Neural progenitor cell (in vitro differentiated cells): ENCODE measurements at regions not wholly inside any gene's neighbourhood (a gene's known extent, or its start where the extent isn't known, plus 50 kb on each side); places are given as distances from the start of the nearest gene placed in this dataset.

ENCODE experiments used
- DNase-seq: peaks from one replicate; pipeline ENCODE4 v3.0.0-alpha.2; 2016; ENCODE audit warnings: low spot score
- H2AFZ ChIP-seq: fragments of 200-600 bp; sonication (generic); replicated peaks from 2 replicates; pipeline ENCODE4 v1.6.1; 2016; ENCODE audit warnings: antibody characterized with exemption
- H3F3A ChIP-seq: fragments of 200-600 bp; sonication (generic); 2 replicates; pipeline ENCODE4 v1.6.1; 2016; ENCODE audit warnings: antibody characterized with exemption, low read depth
- H3K27ac ChIP-seq: fragments of 200-600 bp; sonication (generic); 2 replicates; pipeline ENCODE4 v1.5.1; 2016; ENCODE audit warnings: mild to moderate bottlenecking
- H3K27me3 ChIP-seq: fragments of 200-600 bp; sonication (generic); 2 replicates; pipeline ENCODE4 v1.6.1; 2016; ENCODE audit warnings: mild to moderate bottlenecking, moderate library complexity
- H3K36me3 ChIP-seq: fragments of 200-600 bp; sonication (generic); 2 replicates; pipeline ENCODE4 v1.5.1; 2016
- H3K4me1 ChIP-seq: fragments of 200-600 bp; sonication (generic); 2 replicates; pipeline ENCODE4 v1.6.1; 2016; ENCODE audit warnings: mixed run types
- H3K4me2 ChIP-seq: fragments of 200-600 bp; sonication (generic); 2 replicates; pipeline ENCODE4 v1.6.1; 2016
- H3K4me3 ChIP-seq: fragments of 200-600 bp; sonication (generic); 2 replicates; pipeline ENCODE4 v1.5.1; 2016
- H3K79me2 ChIP-seq: fragments of 200-600 bp; sonication (generic); 2 replicates; pipeline ENCODE4 v1.6.1; 2016; ENCODE audit warnings: low read depth
- H3K9ac ChIP-seq: fragments of 200-600 bp; sonication (generic); 2 replicates; pipeline ENCODE4 v1.6.1; 2016
- H3K9me3 ChIP-seq: fragments of 200-600 bp; sonication (generic); 2 replicates; pipeline ENCODE4 v1.5.1; 2016; ENCODE audit warnings: low read depth
- H4K20me1 ChIP-seq: fragments of 200-600 bp; sonication (generic); 2 replicates; pipeline ENCODE4 v1.6.1; 2016; ENCODE audit warnings: low read depth
- H3K27ac Mint-ChIP-seq: 3 replicates; pipeline ENCODE4 v1.8.0; 2021; ENCODE audit warnings: mixed read lengths
- H3K27me3 Mint-ChIP-seq: 2 replicates; pipeline ENCODE4 v1.8.0; 2022; ENCODE audit warnings: low read depth, mild to moderate bottlenecking, inconsistent platforms, moderate library complexity, mixed read lengths; ENCODE audit not compliant: insufficient read depth
- H3K36me3 Mint-ChIP-seq: 3 replicates; pipeline ENCODE4 v1.8.0; 2021; ENCODE audit warnings: mixed read lengths
- H3K4me1 Mint-ChIP-seq: 3 replicates; pipeline ENCODE4 v1.8.0; 2021; ENCODE audit warnings: mixed read lengths
- H3K4me3 Mint-ChIP-seq: 3 replicates; pipeline ENCODE4 v1.8.0; 2021; ENCODE audit warnings: mild to moderate bottlenecking, moderate library complexity, mixed read lengths
- H3K9me3 Mint-ChIP-seq: 3 replicates; pipeline ENCODE4 v1.8.0; 2020; ENCODE audit warnings: mixed read lengths
- EZH2 ChIP-seq: fragments of 200-600 bp; sonication (generic); IDR thresholded peaks from 2 replicates; pipeline ENCODE4 v1.6.1; 2017; ENCODE audit warnings: antibody characterized with exemption, mild to moderate bottlenecking, moderate library complexity
- EZH2phosphoT487 ChIP-seq: fragments of 200-600 bp; sonication (generic); IDR thresholded peaks from 2 replicates; pipeline ENCODE4 v1.6.1; 2017; ENCODE audit warnings: antibody characterized with exemption
- TF ChIP-seq, protein P1 (sequence below): fragments of 200-600 bp; sonication (generic); IDR thresholded peaks from 2 replicates; pipeline ENCODE4 v1.5.1; 2017; ENCODE audit warnings: antibody characterized with exemption, mild to moderate bottlenecking

DNA sequence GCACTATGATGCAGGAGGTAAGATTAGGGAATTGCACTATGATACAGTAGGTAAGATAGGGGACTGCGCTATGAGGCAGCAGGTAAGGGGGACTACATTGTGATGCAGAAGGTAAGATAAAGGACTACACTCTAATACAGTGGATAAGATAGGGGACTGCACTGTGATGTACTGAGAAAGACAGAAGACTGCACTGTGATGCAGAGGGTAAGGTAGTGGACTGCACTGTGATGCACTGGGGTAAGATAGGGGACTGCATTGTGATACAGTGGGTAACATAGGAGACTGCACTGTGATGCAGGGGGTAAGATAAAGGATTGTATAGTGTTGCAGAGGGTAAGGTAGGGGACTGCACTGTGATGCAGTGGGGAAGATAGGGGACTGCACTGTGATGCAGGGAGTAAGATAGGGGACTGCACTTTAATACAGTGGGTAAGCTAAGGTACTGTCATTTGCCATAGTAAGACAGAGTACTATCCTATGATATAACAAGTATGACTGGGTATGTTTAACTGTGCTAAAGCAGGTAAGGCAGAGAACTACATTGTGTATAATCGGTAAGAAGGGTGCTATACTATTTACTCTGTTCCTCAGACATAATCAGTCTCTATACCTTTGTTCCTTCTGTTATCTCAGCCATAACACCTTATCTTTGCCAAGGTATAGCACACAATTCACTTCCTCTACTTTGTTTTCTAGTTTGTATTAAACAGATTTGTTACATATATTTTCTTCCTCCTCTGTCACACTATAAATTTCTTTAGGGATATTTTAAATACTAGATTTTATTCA is 208.5 kb downstream of the BARHL2 start:
- Mint-ChIP-seq H3K9me3 (peaks cover 5% of the 10 kb centered on the region), H3K27me3 (no peaks in the 10 kb centered on the region), H3K27ac (peak overlapping the region; percentile 7), H3K36me3 (no peaks in the 10 kb centered on the region), H3K4me3 (no peak overlapping the region), H3K4me1 (peaks cover 30% of the 10 kb centered on the region)
- TF ChIP-seq EZH2phosphoT487 (no peak), EZH2 (no peak)
- TF ChIP-seq, protein P1, sequence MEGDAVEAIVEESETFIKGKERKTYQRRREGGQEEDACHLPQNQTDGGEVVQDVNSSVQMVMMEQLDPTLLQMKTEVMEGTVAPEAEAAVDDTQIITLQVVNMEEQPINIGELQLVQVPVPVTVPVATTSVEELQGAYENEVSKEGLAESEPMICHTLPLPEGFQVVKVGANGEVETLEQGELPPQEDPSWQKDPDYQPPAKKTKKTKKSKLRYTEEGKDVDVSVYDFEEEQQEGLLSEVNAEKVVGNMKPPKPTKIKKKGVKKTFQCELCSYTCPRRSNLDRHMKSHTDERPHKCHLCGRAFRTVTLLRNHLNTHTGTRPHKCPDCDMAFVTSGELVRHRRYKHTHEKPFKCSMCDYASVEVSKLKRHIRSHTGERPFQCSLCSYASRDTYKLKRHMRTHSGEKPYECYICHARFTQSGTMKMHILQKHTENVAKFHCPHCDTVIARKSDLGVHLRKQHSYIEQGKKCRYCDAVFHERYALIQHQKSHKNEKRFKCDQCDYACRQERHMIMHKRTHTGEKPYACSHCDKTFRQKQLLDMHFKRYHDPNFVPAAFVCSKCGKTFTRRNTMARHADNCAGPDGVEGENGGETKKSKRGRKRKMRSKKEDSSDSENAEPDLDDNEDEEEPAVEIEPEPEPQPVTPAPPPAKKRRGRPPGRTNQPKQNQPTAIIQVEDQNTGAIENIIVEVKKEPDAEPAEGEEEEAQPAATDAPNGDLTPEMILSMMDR: no peak
- Histone ChIP-seq H2AFZ (no peak overlapping the region), H3K79me2 (no peaks in the 10 kb centered on the region), H3K27me3 (no peaks in the 10 kb centered on the region), H3K4me1 (peaks cover 22% of the 10 kb centered on the region), H3K9ac (no peak overlapping the region), H3K4me2 (no peak overlapping the region), H3K36me3 (no peaks in the 10 kb centered on the region), H3K9me3 (no peaks in the 10 kb centered on the region), H3K27ac (no peak overlapping the region), H3F3A (no peaks in the 10 kb centered on the region), H3K4me3 (no peak overlapping the region), H4K20me1 (no peaks in the 10 kb centered on the region)
- DNase-seq: no peak

DNA sequence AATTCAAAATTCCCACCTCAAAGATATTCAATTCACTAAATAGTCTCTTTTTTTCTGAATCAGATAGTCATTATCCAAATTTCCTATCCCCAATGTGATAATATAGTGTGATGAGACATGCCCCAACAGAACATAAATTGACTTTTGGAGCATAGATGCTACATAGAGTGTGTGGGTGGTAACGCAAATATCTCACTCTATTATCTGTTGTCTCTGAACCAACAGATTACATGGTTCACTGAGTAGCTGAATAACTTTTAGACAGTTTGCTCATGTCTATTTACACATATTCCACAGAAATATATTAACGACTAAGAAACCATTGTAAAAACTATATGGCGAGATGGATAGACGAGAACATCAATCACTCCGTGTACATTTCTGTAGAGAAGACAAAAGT is 209.9 kb downstream of the BARHL2 start:
- H3K4me2 ChIP-seq: no peak overlapping the region
- no peak for DNase-seq
- H3K9ac ChIP-seq: no peak overlapping the region
- H3K27ac Mint-ChIP-seq: no peak overlapping the region
- no peak overlapping the region for H3K4me3 Mint-ChIP-seq
- no peaks in the 10 kb centered on the region for H3K9me3 ChIP-seq
- H3K27me3 ChIP-seq: no peaks in the 10 kb centered on the region
- H3K4me1 Mint-ChIP-seq: peaks cover 34% of the 10 kb centered on the region
- H3K9me3 Mint-ChIP-seq: peaks cover 7% of the 10 kb centered on the region
- TF ChIP-seq, protein P1: no peak
- TF ChIP-seq EZH2 (no peak), EZH2phosphoT487 (no peak)
- H3K4me1 ChIP-seq: peaks cover 30% of the 10 kb centered on the region
- H3K4me3 ChIP-seq: no peak overlapping the region
- H3K79me2 ChIP-seq: no peaks in the 10 kb centered on the region
- H3K27ac ChIP-seq: no peak overlapping the region
- no peaks in the 10 kb centered on the region for H3K27me3 Mint-ChIP-seq
- no peaks in the 10 kb centered on the region for H3K36me3 Mint-ChIP-seq
- H3K36me3 ChIP-seq: no peaks in the 10 kb centered on the region
- no peaks in the 10 kb centered on the region for H4K20me1 ChIP-seq
- H2AFZ ChIP-seq: no peak overlapping the region
- H3F3A ChIP-seq: peaks cover 9% of the 10 kb centered on the region

DNA sequence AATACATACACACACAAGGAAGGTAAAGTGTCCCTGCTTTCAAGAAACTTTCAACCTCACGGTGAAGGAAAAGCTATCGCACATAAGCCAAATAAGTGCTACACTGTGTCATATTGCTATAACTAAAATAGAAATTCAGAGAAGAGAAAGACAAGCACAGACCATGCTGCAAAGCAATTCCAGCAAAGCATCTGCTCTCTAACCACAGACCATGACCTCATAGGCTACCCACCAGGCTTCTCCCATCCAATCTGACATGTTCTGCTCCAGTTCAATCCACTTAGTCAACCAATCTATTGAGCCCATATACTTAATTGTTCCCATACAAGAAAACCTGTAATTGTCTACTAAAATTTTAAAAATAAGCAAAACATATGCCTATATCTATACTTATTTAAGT is 211.3 kb downstream of the BARHL2 start:
- Histone ChIP-seq H3K36me3 (no peaks in the 10 kb centered on the region), H3K27me3 (no peaks in the 10 kb centered on the region), H3K4me3 (no peak overlapping the region), H3K4me2 (no peak overlapping the region), H2AFZ (no peak overlapping the region), H3K27ac (no peak overlapping the region), H4K20me1 (no peaks in the 10 kb centered on the region), H3K4me1 (peaks cover 44% of the 10 kb centered on the region), H3K9me3 (no peaks in the 10 kb centered on the region), H3F3A (peaks cover 23% of the 10 kb centered on the region), H3K9ac (no peak overlapping the region), H3K79me2 (no peaks in the 10 kb centered on the region)
- H3K9me3 Mint-ChIP-seq: peaks cover 7% of the 10 kb centered on the region
- H3K27ac Mint-ChIP-seq: no peak overlapping the region
- H3K27me3 Mint-ChIP-seq: no peaks in the 10 kb centered on the region
- TF ChIP-seq EZH2: no peak
- no peaks in the 10 kb centered on the region for H3K36me3 Mint-ChIP-seq
- peaks cover 46% of the 10 kb centered on the region for H3K4me1 Mint-ChIP-seq
- H3K4me3 Mint-ChIP-seq: no peak overlapping the region
- DNase-seq: no peak

DNA sequence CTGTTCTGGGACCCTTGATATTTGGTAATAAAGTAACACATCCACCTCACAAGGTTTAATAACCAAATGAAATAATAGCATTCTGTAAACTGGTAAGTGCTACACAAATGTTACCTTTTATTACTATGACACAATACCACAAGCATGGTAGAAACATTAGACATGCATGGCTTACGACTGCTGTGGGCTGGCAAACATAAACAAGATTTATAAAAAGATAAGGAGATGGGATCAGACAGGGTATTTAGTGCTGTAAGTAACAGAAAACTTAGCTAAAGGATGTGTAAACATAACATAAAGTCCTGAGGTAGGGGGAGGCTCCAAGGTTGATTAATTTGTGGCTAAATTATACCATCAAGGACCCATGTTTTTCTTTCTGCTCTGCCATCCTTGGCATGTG is 212.6 kb downstream of the BARHL2 start:
- Histone ChIP-seq H2AFZ (no peak overlapping the region), H3K9ac (no peak overlapping the region), H3F3A (peaks cover 29% of the 10 kb centered on the region), H3K4me2 (no peak overlapping the region), H4K20me1 (no peaks in the 10 kb centered on the region), H3K9me3 (no peaks in the 10 kb centered on the region), H3K27ac (no peak overlapping the region), H3K79me2 (no peaks in the 10 kb centered on the region), H3K4me1 (peaks cover 44% of the 10 kb centered on the region), H3K36me3 (no peaks in the 10 kb centered on the region), H3K4me3 (no peak overlapping the region), H3K27me3 (no peaks in the 10 kb centered on the region)
- no peak for DNase-seq
- Mint-ChIP-seq H3K27me3 (peaks cover under 1% of the 10 kb centered on the region), H3K27ac (no peak overlapping the region), H3K9me3 (peaks cover 7% of the 10 kb centered on the region), H3K36me3 (no peaks in the 10 kb centered on the region), H3K4me1 (peaks cover 45% of the 10 kb centered on the region), H3K4me3 (no peak overlapping the region)
- no peak for TF ChIP-seq EZH2phosphoT487
